ENCODE measurements at regions not wholly inside any gene's neighbourhood (a gene's known extent, or its start where the extent isn't known, plus 50 kb on each side); places are given as distances from the start of the nearest gene placed in this dataset.

GRCh38 chr17:72022328-72023275, 98.2 kb upstream of the SOX9 start:
- ChIA-PET POLR2A (no interaction called here), CTCF (no interaction called here)

- ChIA-PET POLR2A (no interaction called here), CTCF (no interaction called here)
Observed at GRCh38 chr17:72024457-72024856, 96.4 kb upstream of the SOX9 start.

GRCh38 chr17:72025113-72025512, 95.7 kb upstream of the SOX9 start:
- CTCF ChIA-PET: no interaction called here

GRCh38 chr17:72030067-72030899, 90.5 kb upstream of the SOX9 start:
- CTCF ChIA-PET: no interaction called here
- POLR2A ChIA-PET: no interaction called here

More at GRCh38 chr17:72025113-72025512, 95.7 kb upstream of the SOX9 start:
- POLR2A ChIA-PET: no interaction called here

- CTCF ChIA-PET: no interaction called here
- POLR2A ChIA-PET: no interaction called here
Observed at GRCh38 chr17:72031219-72031884, 89.5 kb upstream of the SOX9 start.

- ChIA-PET POLR2A (no interaction called here), CTCF (no interaction called here)
Observed at GRCh38 chr17:72033334-72033733, 87.5 kb upstream of the SOX9 start.

GRCh38 chr17:72034000-72034399, 86.8 kb upstream of the SOX9 start:
- ChIA-PET CTCF (no interaction called here), POLR2A (no interaction called here)

- POLR2A ChIA-PET: no interaction called here
- CTCF ChIA-PET: no interaction called here
Observed at GRCh38 chr17:72038427-72038826, 82.4 kb upstream of the SOX9 start.

GRCh38 chr17:72039490-72039889, 81.3 kb upstream of the SOX9 start:
- POLR2A ChIA-PET: no interaction called here

GRCh38 chr17:72046178-72046577, 74.6 kb upstream of the SOX9 start:
- ChIA-PET POLR2A (no interaction called here), CTCF (no interaction called here)

More at GRCh38 chr17:72039490-72039889, 81.3 kb upstream of the SOX9 start:
- CTCF ChIA-PET: interaction anchor here (0.6 kb wide), 1 partner anchor 1487 kb away, joined by 4 read pairs; no protein-coding TSS in a partner anchor

- POLR2A ChIA-PET: no interaction called here
- CTCF ChIA-PET: no interaction called here
Observed at GRCh38 chr17:72046643-72047612, 73.9 kb upstream of the SOX9 start.

- ChIA-PET CTCF (no interaction called here), POLR2A (no interaction called here)
Observed at GRCh38 chr17:72049914-72050313, 70.9 kb upstream of the SOX9 start.

GRCh38 chr17:72053036-72053435, 67.8 kb upstream of the SOX9 start:
- CTCF ChIA-PET: no interaction called here

GRCh38 chr17:72053449-72053848, 67.4 kb upstream of the SOX9 start:
- CTCF ChIA-PET: no interaction called here
- POLR2A ChIA-PET: no interaction called here

More at GRCh38 chr17:72053036-72053435, 67.8 kb upstream of the SOX9 start:
- POLR2A ChIA-PET: no interaction called here

GRCh38 chr17:72056155-72056554, 64.7 kb upstream of the SOX9 start:
- ChIA-PET POLR2A (no interaction called here), CTCF (no interaction called here)

- POLR2A ChIA-PET: no interaction called here
Observed at GRCh38 chr17:72056727-72057290, 64.0 kb upstream of the SOX9 start.

GRCh38 chr17:72060084-72060483, 60.7 kb upstream of the SOX9 start:
- ChIA-PET POLR2A (no interaction called here), CTCF (no interaction called here)

More at GRCh38 chr17:72056727-72057290, 64.0 kb upstream of the SOX9 start:
- CTCF ChIA-PET: no interaction called here

GRCh38 chr17:72063262-72063661, 57.6 kb upstream of the SOX9 start:
- POLR2A ChIA-PET: no interaction called here
- CTCF ChIA-PET: no interaction called here

Data from activated CD8-positive, alpha-beta memory T cell treated with anti-CD3 and anti-CD28 coated beads for 36 hours (primary cell).